DOHH2 (cell line): ENCODE measurements at regions not wholly inside any gene's neighbourhood (a gene's known extent, or its start where the extent isn't known, plus 50 kb on each side); places are given as distances from the start of the nearest gene placed in this dataset.

Experiments used
- H3F3A ChIP-seq: fragments of 200-600 bp; sonication (generic), shearing (Covaris generic); 2 replicates; pipeline ENCODE4 v1.6.0; 2016; ENCODE audit warnings: antibody characterized with exemption, mild to moderate bottlenecking; ENCODE audit not compliant: control insufficient read depth, insufficient read depth
- H3K27ac ChIP-seq: fragments of 200-600 bp; sonication (generic); 2 replicates; pipeline ENCODE4 v1.5.1; 2014; ENCODE audit warnings: low read depth, mild to moderate bottlenecking, low read length, moderate library complexity
- H3K27me3 ChIP-seq: fragments of 200-600 bp; sonication (generic); 2 replicates; pipeline ENCODE4 v1.6.1; 2014; ENCODE audit warnings: mild to moderate bottlenecking, low read length, mixed read lengths; ENCODE audit not compliant: control insufficient read depth
- H3K36me3 ChIP-seq: fragments of 200-600 bp; sonication (generic); 2 replicates; pipeline ENCODE4 v1.6.1; 2014; ENCODE audit warnings: mild to moderate bottlenecking, low read length, moderate library complexity, mixed read lengths; ENCODE audit not compliant: control insufficient read depth
- H3K4me1 ChIP-seq: fragments of 200-600 bp; sonication (generic); 2 replicates; pipeline ENCODE4 v1.6.1; 2014; ENCODE audit warnings: mild to moderate bottlenecking, low read length, mixed read lengths; ENCODE audit not compliant: control insufficient read depth
- H3K4me2 ChIP-seq: fragments of 200-600 bp; sonication (generic); 2 replicates; pipeline ENCODE4 v1.6.0; 2014; ENCODE audit warnings: mild to moderate bottlenecking, low read length, moderate library complexity
- H3K4me3 ChIP-seq: fragments of 200-600 bp; sonication (generic); 2 replicates; pipeline ENCODE4 v1.5.1; 2014; ENCODE audit warnings: mild to moderate bottlenecking, low read length, mixed read lengths
- H3K79me2 ChIP-seq: fragments of 200-600 bp; sonication (generic); 2 replicates; pipeline ENCODE4 v1.6.1; 2014; ENCODE audit warnings: mild to moderate bottlenecking, low read length, mixed read lengths; ENCODE audit not compliant: control insufficient read depth
- H3K9me2 ChIP-seq: fragments of 200-600 bp; sonication (generic); replicated peaks from 2 replicates; pipeline ENCODE4 v1.6.1; 2014; ENCODE audit warnings: mild to moderate bottlenecking, low read length, mixed read lengths; ENCODE audit not compliant: control insufficient read depth
- H3K9me3 ChIP-seq: fragments of 200-600 bp; sonication (generic); 2 replicates; pipeline ENCODE4 v1.6.1; 2014; ENCODE audit warnings: antibody characterized with exemption, low read length, mixed read lengths; ENCODE audit not compliant: control insufficient read depth, insufficient read depth
- H4K20me1 ChIP-seq: fragments of 200-600 bp; sonication (generic); 2 replicates; pipeline ENCODE4 v1.6.0; 2014; ENCODE audit warnings: low read depth, mild to moderate bottlenecking, antibody characterized with exemption, low read length, moderate library complexity; ENCODE audit not compliant: control insufficient read depth, insufficient read depth
- CTCF ChIP-seq: fragments of 200-600 bp; sonication (generic); IDR thresholded peaks from one replicate; pipeline ENCODE4 v1.5.1; 2014; ENCODE audit warnings: antibody characterized with exemption, mild to moderate bottlenecking, low read depth, low read length; ENCODE audit not compliant: poor library complexity, severe bottlenecking
- EZH2phosphoT487 ChIP-seq: fragments of 200-600 bp; sonication (generic); IDR thresholded peaks from 2 replicates; pipeline ENCODE4 v1.6.1; 2017; ENCODE audit warnings: borderline replicate concordance, mild to moderate bottlenecking, antibody characterized with exemption, low read length, moderate library complexity, mixed read lengths

DNA sequence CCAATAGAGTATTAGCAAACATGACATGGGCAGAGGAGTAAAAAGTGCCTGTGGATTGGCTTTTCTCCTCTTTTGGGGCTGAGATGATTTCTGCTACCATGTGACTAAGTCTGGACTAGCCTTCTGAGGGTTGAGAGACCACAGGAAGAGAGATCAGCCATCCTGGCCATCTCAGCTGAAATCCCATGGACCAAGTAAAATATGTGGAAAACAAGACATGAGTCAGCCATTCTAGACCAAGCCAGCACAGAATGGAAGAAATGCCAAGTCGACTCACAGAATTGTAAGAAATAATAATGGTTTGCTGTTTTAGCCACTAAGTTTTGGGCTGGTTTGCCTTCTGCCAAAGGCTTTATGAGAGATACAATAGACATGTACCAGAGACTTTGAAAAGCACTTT is 377.8 kb downstream of the CHSY3 start:
- H3K27ac ChIP-seq = no peak overlapping the region
- H3F3A ChIP-seq = no peaks in the 10 kb centered on the region
- H3K36me3 ChIP-seq = no peaks in the 10 kb centered on the region
- H3K9me2 ChIP-seq = no peaks in the 10 kb centered on the region
- H3K4me2 ChIP-seq = no peak overlapping the region
- no peaks in the 10 kb centered on the region for H3K79me2 ChIP-seq
- H3K9me3 ChIP-seq = 0 out of 2 replicates have a peak, but pooled peaks cover 2% of the 10 kb centered on the region
- no peak overlapping the region for H3K4me3 ChIP-seq
- H4K20me1 ChIP-seq = no peaks in the 10 kb centered on the region
- TF ChIP-seq EZH2phosphoT487 (no peak), CTCF (no peak)
- H3K4me1 ChIP-seq = no peaks in the 10 kb centered on the region
- H3K27me3 ChIP-seq = no peaks in the 10 kb centered on the region

DNA sequence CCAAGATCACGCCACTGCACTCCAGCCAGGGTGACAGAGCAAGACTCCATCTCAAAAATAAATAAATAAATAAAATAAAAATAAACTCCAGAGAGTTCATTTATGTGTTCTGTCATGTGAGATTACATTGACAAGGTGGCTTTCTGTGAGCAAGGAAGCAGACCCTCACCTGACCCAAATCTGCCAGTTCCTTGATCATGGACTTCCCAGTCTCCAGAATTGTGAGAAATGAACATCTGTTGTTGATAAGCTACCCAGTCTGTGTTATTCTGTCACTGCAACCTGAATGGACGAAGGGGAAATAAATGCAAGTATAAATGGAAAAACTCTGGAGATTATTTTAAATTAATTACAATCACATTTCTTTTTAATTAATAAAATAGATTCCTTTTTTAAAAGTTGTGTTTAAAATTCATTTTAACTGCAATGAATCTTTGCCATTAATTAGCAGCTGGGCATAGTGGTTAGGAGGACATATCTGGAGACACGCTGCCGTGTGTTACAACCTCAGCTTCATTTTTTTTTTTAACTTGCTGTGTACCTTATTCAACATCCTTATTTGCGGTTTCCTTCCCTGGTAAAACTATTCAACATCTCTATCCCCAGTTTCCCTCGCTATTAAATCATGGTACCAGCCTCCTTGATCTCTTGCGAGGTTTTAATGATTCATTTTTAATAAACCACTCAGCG is 376.4 kb downstream of the CHSY3 start:
- no peak overlapping the region for H3K27ac ChIP-seq
- 0 out of 2 replicates have a peak, but pooled peaks cover 2% of the 10 kb centered on the region for H3K9me3 ChIP-seq
- H3K4me2 ChIP-seq = no peak overlapping the region
- no peak overlapping the region for H3K4me3 ChIP-seq
- no peaks in the 10 kb centered on the region for H4K20me1 ChIP-seq
- H3K79me2 ChIP-seq = no peaks in the 10 kb centered on the region
- H3K9me2 ChIP-seq = no peaks in the 10 kb centered on the region
- no peaks in the 10 kb centered on the region for H3K36me3 ChIP-seq
- no peaks in the 10 kb centered on the region for H3K27me3 ChIP-seq
- no peaks in the 10 kb centered on the region for H3K4me1 ChIP-seq
- TF ChIP-seq CTCF (no peak), EZH2phosphoT487 (no peak)
- no peaks in the 10 kb centered on the region for H3F3A ChIP-seq

DNA sequence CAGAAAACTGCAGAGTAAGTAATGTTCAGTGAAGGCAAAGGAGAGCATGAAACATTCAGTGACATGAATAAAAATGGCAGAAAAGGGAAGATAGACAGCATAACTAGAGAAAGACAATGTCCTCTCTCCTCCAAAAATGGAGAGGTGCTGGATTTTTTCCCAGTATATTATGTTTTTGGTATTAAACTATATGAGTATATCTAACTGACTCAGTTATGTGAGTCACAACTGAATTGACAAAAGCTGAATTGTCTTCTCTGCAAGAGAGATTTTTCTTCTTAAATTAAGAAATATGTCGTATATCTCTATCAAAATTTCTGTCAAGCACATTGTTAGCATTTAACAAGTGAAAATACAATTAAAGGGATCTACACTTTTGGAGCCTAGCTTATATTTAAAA is 375.1 kb downstream of the CHSY3 start:
- no peaks in the 10 kb centered on the region for H3K79me2 ChIP-seq
- no peak for TF ChIP-seq CTCF
- no peak for TF ChIP-seq EZH2phosphoT487
- no peak overlapping the region for H3K27ac ChIP-seq

More for the DNA sequence above, 375.1 kb downstream of the CHSY3 start:
- H3K36me3 ChIP-seq = no peaks in the 10 kb centered on the region
- H4K20me1 ChIP-seq = no peaks in the 10 kb centered on the region
- H3K27me3 ChIP-seq = no peaks in the 10 kb centered on the region
- H3K4me2 ChIP-seq = no peak overlapping the region
- H3K9me3 ChIP-seq = 0 out of 2 replicates have a peak, but pooled peaks cover 2% of the 10 kb centered on the region
- no peaks in the 10 kb centered on the region for H3F3A ChIP-seq
- H3K4me3 ChIP-seq = no peak overlapping the region
- no peaks in the 10 kb centered on the region for H3K9me2 ChIP-seq
- no peaks in the 10 kb centered on the region for H3K4me1 ChIP-seq
